ENCODE measurements at regions not wholly inside any gene's neighbourhood (a gene's known extent, or its start where the extent isn't known, plus 50 kb on each side); places are given as distances from the start of the nearest gene placed in this dataset.

DNA sequence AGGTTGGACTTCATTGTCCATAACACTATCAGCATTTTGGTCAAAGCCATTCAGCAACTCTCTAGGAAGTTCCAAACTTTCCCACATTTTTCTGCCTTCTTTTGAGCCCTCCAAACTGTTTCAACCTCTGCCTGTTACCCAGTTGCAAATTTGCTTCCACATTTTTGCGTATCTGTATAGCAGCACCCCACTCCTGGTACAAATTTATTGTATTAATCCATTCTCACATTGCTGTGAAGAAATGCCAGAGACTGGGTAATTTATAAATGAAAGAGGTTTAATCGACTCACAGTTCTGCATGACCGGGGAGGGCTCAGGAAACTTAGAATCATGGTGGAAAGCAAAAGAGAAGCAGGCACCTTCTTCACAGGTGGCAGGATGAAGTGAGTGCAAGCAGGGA is 198.8 kb downstream of the MTERF1 start:
- no peak for TF ChIP-seq EP300 (IDR thresholded peaks at IDR 0.05; ENCODE audit: borderline replicate concordance)
- no peak for TF ChIP-seq RAD21 (IDR thresholded peaks at IDR 0.05; ENCODE audit: low read depth)
- TF ChIP-seq, protein P1, sequence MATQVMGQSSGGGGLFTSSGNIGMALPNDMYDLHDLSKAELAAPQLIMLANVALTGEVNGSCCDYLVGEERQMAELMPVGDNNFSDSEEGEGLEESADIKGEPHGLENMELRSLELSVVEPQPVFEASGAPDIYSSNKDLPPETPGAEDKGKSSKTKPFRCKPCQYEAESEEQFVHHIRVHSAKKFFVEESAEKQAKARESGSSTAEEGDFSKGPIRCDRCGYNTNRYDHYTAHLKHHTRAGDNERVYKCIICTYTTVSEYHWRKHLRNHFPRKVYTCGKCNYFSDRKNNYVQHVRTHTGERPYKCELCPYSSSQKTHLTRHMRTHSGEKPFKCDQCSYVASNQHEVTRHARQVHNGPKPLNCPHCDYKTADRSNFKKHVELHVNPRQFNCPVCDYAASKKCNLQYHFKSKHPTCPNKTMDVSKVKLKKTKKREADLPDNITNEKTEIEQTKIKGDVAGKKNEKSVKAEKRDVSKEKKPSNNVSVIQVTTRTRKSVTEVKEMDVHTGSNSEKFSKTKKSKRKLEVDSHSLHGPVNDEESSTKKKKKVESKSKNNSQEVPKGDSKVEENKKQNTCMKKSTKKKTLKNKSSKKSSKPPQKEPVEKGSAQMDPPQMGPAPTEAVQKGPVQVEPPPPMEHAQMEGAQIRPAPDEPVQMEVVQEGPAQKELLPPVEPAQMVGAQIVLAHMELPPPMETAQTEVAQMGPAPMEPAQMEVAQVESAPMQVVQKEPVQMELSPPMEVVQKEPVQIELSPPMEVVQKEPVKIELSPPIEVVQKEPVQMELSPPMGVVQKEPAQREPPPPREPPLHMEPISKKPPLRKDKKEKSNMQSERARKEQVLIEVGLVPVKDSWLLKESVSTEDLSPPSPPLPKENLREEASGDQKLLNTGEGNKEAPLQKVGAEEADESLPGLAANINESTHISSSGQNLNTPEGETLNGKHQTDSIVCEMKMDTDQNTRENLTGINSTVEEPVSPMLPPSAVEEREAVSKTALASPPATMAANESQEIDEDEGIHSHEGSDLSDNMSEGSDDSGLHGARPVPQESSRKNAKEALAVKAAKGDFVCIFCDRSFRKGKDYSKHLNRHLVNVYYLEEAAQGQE (IDR thresholded peaks at IDR 0.05; ENCODE audit: low read depth): no peak
- no peak for TF ChIP-seq TAF1 (IDR thresholded peaks at IDR 0.05; ENCODE audit: low read depth)
- TF ChIP-seq ZBTB7A (IDR thresholded peaks at IDR 0.05; ENCODE audit: low read depth): no peak
- TF ChIP-seq CREB1 (IDR thresholded peaks at IDR 0.05; ENCODE audit: low read depth): no peak
- TF ChIP-seq YY1 (IDR thresholded peaks at IDR 0.05; ENCODE audit: low read depth): no peak
- TF ChIP-seq, protein P2, sequence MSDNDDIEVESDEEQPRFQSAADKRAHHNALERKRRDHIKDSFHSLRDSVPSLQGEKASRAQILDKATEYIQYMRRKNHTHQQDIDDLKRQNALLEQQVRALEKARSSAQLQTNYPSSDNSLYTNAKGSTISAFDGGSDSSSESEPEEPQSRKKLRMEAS (IDR thresholded peaks at IDR 0.05): no peak
- no peak for TF ChIP-seq TCF12 (IDR thresholded peaks at IDR 0.05; ENCODE audit: low read depth)
- no peak for TF ChIP-seq CEBPB (IDR thresholded peaks at IDR 0.05)
- TF ChIP-seq FOXM1 (IDR thresholded peaks at IDR 0.05; ENCODE audit: borderline replicate concordance, low read depth): no peak

Measured in Ishikawa (cell line).